Duodenal mucosa (tissue), 2 donors: ENCODE measurements at regions not wholly inside any gene's neighbourhood (a gene's known extent, or its start where the extent isn't known, plus 50 kb on each side); places are given as distances from the start of the nearest gene placed in this dataset.

Source experiments
- H3K27ac ChIP-seq: one replicate; pipeline ENCODE4 v1.7.0; 2013; ENCODE audit warnings: low read depth, low read length
- H3K27me3 ChIP-seq, 2 donors: one replicate each; pipeline ENCODE4 v1.7.0; 2013; ENCODE audit warnings: low read length in 2 of 2, control low read depth in 1 of 2; ENCODE audit not compliant: insufficient read depth in 2 of 2, control insufficient read depth in 1 of 2
- H3K36me3 ChIP-seq, 2 donors: one replicate each; pipeline ENCODE4 v1.7.0; 2013; ENCODE audit warnings: low read length in 2 of 2, control low read depth in 1 of 2; ENCODE audit not compliant: insufficient read depth in 2 of 2, control insufficient read depth in 1 of 2
- H3K4me1 ChIP-seq, 2 donors: one replicate each; pipeline ENCODE4 v1.7.0; 2013; ENCODE audit warnings: low read length in 2 of 2, control low read depth in 1 of 2; ENCODE audit not compliant: insufficient read depth in 2 of 2, control insufficient read depth in 1 of 2
- H3K4me3 ChIP-seq, 2 donors: one replicate each; pipeline ENCODE4 v1.7.0; 2013; ENCODE audit warnings: low read length in 2 of 2, low read depth in 1 of 2
- H3K9ac ChIP-seq, 2 donors: one replicate each; pipeline ENCODE4 v1.7.0; 2013; ENCODE audit warnings: low read length in 2 of 2, low read depth in 1 of 2
- H3K9me3 ChIP-seq, 2 donors: one replicate each; pipeline ENCODE4 v1.7.0; 2013; ENCODE audit warnings: low read length in 2 of 2, control low read depth in 1 of 2; ENCODE audit not compliant: control insufficient read depth in 1 of 2

GRCh38 chr6:56694002-56694401 lies 51.3 kb upstream of the DST start:
- Histone ChIP-seq H3K4me3 (no peak overlapping the region), H3K9ac (no peak overlapping the region), H3K27ac (no peak overlapping the region), H3K27me3 (no peaks in the 10 kb centered on the region), H3K36me3 (no peaks in the 10 kb centered on the region), H3K9me3 (no peaks in the 10 kb centered on the region), H3K4me1 (peaks cover 13 to 19% of the 10 kb centered on the region in 2 donors)

DNA sequence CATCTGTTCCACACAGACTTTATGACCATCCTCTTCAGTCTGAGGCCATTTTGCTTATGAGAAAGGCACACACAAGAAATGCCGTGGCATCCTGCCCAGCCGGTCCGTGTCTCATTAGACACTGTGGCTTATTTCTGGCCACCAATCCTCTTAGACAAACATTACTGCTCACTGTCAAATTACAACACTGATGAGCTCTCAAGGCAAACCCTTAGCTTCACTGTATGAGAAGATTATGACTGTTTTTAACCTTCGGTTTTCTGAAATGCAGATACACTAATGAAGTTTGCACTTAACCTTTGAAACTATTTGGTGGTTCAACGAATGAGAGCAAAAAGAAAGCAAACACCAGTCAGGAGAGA lies 50.5 kb upstream of the DST start:
- H3K9ac ChIP-seq = peak overlapping the region; percentile 30 to 62
- H3K36me3 ChIP-seq = no peaks in the 10 kb centered on the region
- no peaks in the 10 kb centered on the region for H3K27me3 ChIP-seq
- H3K27ac ChIP-seq = peak overlapping the region; percentile 42
- peaks cover 19 to 25% of the 10 kb centered on the region in 2 donors for H3K4me1 ChIP-seq
- H3K9me3 ChIP-seq = no peaks in the 10 kb centered on the region
- peak overlapping the region; percentile 62 to 65 for H3K4me3 ChIP-seq

DNA sequence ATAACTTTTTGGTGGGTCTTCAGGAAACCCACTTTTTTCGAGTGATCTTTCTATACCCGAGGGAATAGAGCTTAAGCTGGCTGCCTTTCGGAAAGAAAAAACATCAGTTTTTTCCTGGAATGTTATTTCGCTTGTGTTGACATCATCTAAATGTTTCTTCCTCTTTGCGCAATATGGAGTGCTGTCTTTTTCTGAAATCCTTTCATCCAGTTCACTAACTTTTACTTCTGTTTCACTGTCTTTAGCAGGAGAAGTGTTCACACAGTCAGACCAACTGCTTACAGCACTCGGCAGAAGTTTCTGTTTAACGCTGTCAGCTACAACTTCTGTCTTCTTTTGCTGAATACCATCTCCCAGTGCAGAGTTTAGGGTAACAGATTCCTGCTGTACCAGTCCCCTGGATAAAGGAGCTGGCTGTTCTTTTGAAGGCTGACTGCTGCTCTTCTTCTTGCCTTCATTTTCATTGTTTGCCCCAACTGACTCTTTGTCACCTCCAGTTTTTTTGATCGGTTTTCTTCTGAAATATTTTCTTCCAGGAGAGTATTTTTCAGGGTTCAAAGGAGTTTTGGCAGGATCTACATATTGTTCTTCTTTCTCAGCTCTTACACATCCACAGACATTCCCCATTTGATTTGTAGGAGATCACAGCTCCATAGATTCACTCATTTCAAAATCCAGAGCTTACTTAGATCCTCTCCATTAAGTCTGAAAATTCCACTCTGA lies 50.0 kb upstream of the DST start:
- no peaks in the 10 kb centered on the region for H3K9me3 ChIP-seq

More for the DNA sequence above, 50.0 kb upstream of the DST start:
- no peaks in the 10 kb centered on the region for H3K27me3 ChIP-seq
- no peaks in the 10 kb centered on the region for H3K36me3 ChIP-seq
- H3K4me1 ChIP-seq = peaks cover 19 to 25% of the 10 kb centered on the region in 2 donors
- peak overlapping the region; percentile 42 for H3K27ac ChIP-seq
- peak overlapping the region; percentile 30 to 62 for H3K9ac ChIP-seq
- H3K4me3 ChIP-seq = peak overlapping the region; percentile 62 to 65
